H9 (cell line): ENCODE measurements at regions not wholly inside any gene's neighbourhood (a gene's known extent, or its start where the extent isn't known, plus 50 kb on each side); places are given as distances from the start of the nearest gene placed in this dataset.
A peak's percentile ranks its signal among the peaks of the same experiment; 100 is the strongest.

Experiments used
- DNase-seq: peaks from one replicate; pipeline ENCODE4 v3.0.0-alpha.2; 2017
- H2AFZ ChIP-seq: one replicate; pipeline ENCODE4 v1.6.1; 2013; ENCODE audit warnings: mild to moderate bottlenecking, low read length, control low read depth, moderate library complexity
- H2AK5ac ChIP-seq: 2 replicates; pipeline ENCODE4 v1.6.1; 2013; ENCODE audit warnings: low read length, control low read depth, mixed read lengths; ENCODE audit not compliant: insufficient read length
- H2BK120ac ChIP-seq: one replicate; pipeline ENCODE4 v1.6.1; 2013; ENCODE audit warnings: low read depth, mild to moderate bottlenecking, low read length, control low read depth, inconsistent platforms; ENCODE audit not compliant: poor library complexity, severe bottlenecking
- H2BK12ac ChIP-seq: 2 replicates; pipeline ENCODE4 v1.6.1; 2013; ENCODE audit warnings: low read length, control low read depth, mixed read lengths, low read depth; ENCODE audit not compliant: insufficient read length
- H2BK15ac ChIP-seq: 2 replicates; pipeline ENCODE4 v1.6.1; 2013; ENCODE audit warnings: low read depth, low read length, control low read depth
- H2BK20ac ChIP-seq: one replicate; pipeline ENCODE4 v1.6.1; 2013; ENCODE audit warnings: low read depth, mild to moderate bottlenecking, low read length, control low read depth, inconsistent platforms; ENCODE audit not compliant: poor library complexity, severe bottlenecking
- H2BK5ac ChIP-seq: 2 replicates; pipeline ENCODE4 v1.6.1; 2013; ENCODE audit warnings: low read length, control low read depth, mixed read lengths; ENCODE audit not compliant: insufficient read length
- H3K14ac ChIP-seq: 2 replicates; pipeline ENCODE4 v1.6.1; 2013; ENCODE audit warnings: low read length, control low read depth; ENCODE audit not compliant: insufficient read depth
- H3K18ac ChIP-seq: 2 replicates; pipeline ENCODE4 v1.6.1; 2013; ENCODE audit warnings: low read depth, mild to moderate bottlenecking, mixed read lengths, low read length, control low read depth; ENCODE audit not compliant: insufficient read length
- H3K23ac ChIP-seq: 2 replicates; pipeline ENCODE4 v1.6.1; 2013; ENCODE audit warnings: low read length, control low read depth, mixed read lengths, low read depth; ENCODE audit not compliant: insufficient read length
- H3K23me2 ChIP-seq: 2 replicates; pipeline ENCODE4 v1.6.1; 2013; ENCODE audit warnings: low read depth, mild to moderate bottlenecking, mixed read lengths, low read length, control low read depth; ENCODE audit not compliant: insufficient read length, poor library complexity, severe bottlenecking
- H3K27ac ChIP-seq: 2 replicates; pipeline ENCODE4 v1.5.1; 2013; ENCODE audit warnings: low read length, control low read depth, mixed read lengths, low read depth; ENCODE audit not compliant: insufficient read length
- H3K27me3 ChIP-seq: 2 replicates; pipeline ENCODE4 v1.6.1; 2013; ENCODE audit warnings: low read length, control low read depth, inconsistent platforms; ENCODE audit not compliant: insufficient read depth
- H3K4ac ChIP-seq: 2 replicates; pipeline ENCODE4 v1.6.1; 2013; ENCODE audit warnings: low read depth, mild to moderate bottlenecking, control low read depth, inconsistent platforms, low read length, moderate library complexity
- H3K4me1 ChIP-seq: 2 replicates; pipeline ENCODE4 v1.6.1; 2013; ENCODE audit warnings: low read length, control low read depth, inconsistent platforms; ENCODE audit not compliant: insufficient read depth
- H3K4me2 ChIP-seq: 2 replicates; pipeline ENCODE4 v1.6.1; 2013; ENCODE audit warnings: low read length, control low read depth, mixed read lengths; ENCODE audit not compliant: insufficient read length, insufficient read depth
- H3K56ac ChIP-seq: 2 replicates; pipeline ENCODE4 v1.6.1; 2013; ENCODE audit warnings: low read depth, mild to moderate bottlenecking, mixed read lengths, low read length, control low read depth; ENCODE audit not compliant: insufficient read length
- H3K79me1 ChIP-seq: 2 replicates; pipeline ENCODE4 v1.6.1; 2013; ENCODE audit warnings: low read depth, mild to moderate bottlenecking, moderate library complexity, low read length, control low read depth, inconsistent platforms; ENCODE audit not compliant: insufficient read depth, poor library complexity, severe bottlenecking
- H3K79me2 ChIP-seq: 2 replicates; pipeline ENCODE4 v1.6.1; 2013; ENCODE audit warnings: low read length, control low read depth, inconsistent platforms; ENCODE audit not compliant: insufficient read depth
- H3K9ac ChIP-seq: 2 replicates; pipeline ENCODE4 v1.6.1; 2013; ENCODE audit warnings: low read length, control low read depth, mixed read lengths; ENCODE audit not compliant: insufficient read length; ENCODE audit errors: extremely low read depth
- H3K9me3 ChIP-seq: one replicate; pipeline ENCODE4 v1.6.1; 2013; ENCODE audit warnings: low read depth, low read length, inconsistent platforms; ENCODE audit not compliant: control insufficient read depth
- H3T11ph ChIP-seq: one replicate; pipeline ENCODE4 v1.6.1; 2013; ENCODE audit warnings: mild to moderate bottlenecking, low read length, control low read depth, inconsistent platforms
- H4K20me1 ChIP-seq: one replicate; pipeline ENCODE4 v1.6.1; 2013; ENCODE audit not compliant: control insufficient read depth, insufficient read length, insufficient read depth
- H4K5ac ChIP-seq: 2 replicates; pipeline ENCODE4 v1.6.1; 2013; ENCODE audit warnings: low read depth, mild to moderate bottlenecking, mixed read lengths, low read length, control low read depth; ENCODE audit not compliant: insufficient read length
- H4K8ac ChIP-seq: replicated peaks from 2 replicates; pipeline ENCODE4 v1.6.1; 2013; ENCODE audit warnings: low read length, control low read depth, mixed read lengths, low read depth; ENCODE audit not compliant: insufficient read length
- H4K91ac ChIP-seq: 2 replicates; pipeline ENCODE4 v1.6.1; 2013; ENCODE audit warnings: low read depth, mild to moderate bottlenecking, moderate library complexity, mixed read lengths, low read length, control low read depth; ENCODE audit not compliant: insufficient read length
- H3K27ac Mint-ChIP-seq, 3 experiments: 2 replicates in 2 of 3; 3 replicates in 1 of 3; pipeline ENCODE4 v1.8.0; 2020 to 2021; ENCODE audit warnings: mixed read lengths in 3 of 3, mild to moderate bottlenecking in 1 of 3, moderate library complexity in 1 of 3
- H3K27me3 Mint-ChIP-seq: 2 replicates; pipeline ENCODE4 v1.8.0; 2021; ENCODE audit warnings: low read depth, mild to moderate bottlenecking, moderate library complexity, mixed read lengths
- H3K36me3 Mint-ChIP-seq, 3 experiments: 2 replicates in 2 of 3; 3 replicates in 1 of 3; pipeline ENCODE4 v1.8.0; 2020 to 2021; ENCODE audit warnings: low read depth in 3 of 3, mixed read lengths in 3 of 3; ENCODE audit not compliant: insufficient read depth in 1 of 3
- H3K4me1 Mint-ChIP-seq, 2 experiments: 2 replicates each; pipeline ENCODE4 v1.8.0; 2020; ENCODE audit warnings: mixed read lengths in 2 of 2
- H3K4me3 Mint-ChIP-seq, 2 experiments: 2 replicates in 1 of 2; 3 replicates in 1 of 2; pipeline ENCODE4 v1.8.0; 2020 to 2021; ENCODE audit warnings: mild to moderate bottlenecking in 2 of 2, mixed read lengths in 2 of 2, moderate library complexity in 1 of 2
- H3K9me3 Mint-ChIP-seq, 2 experiments: 2 replicates in 1 of 2; 3 replicates in 1 of 2; pipeline ENCODE4 v1.8.0; 2020; ENCODE audit warnings: mild to moderate bottlenecking in 2 of 2, mixed read lengths in 2 of 2, moderate library complexity in 1 of 2
- WGBS: extraction: QIAGEN DNeasy Blood & Tissue Kit; methylation state at CpG from one replicate; pipeline ENCODE4 v1.1.7; 2013; ENCODE audit warnings: missing lambda C conversion rate, low lambda C conversion rate, mixed read lengths; ENCODE audit not compliant: insufficient read length; ENCODE audit errors: extremely low coverage; 5-methylcytosine and 5-hydroxymethylcytosine counted together
- TF ChIP-seq, protein P1 (sequence below): fragments of 200-600 bp; sonication (generic); conservative IDR thresholded peaks from 3 replicates; pipeline ENCODE4 v1.8.0; 2021; ENCODE audit warnings: antibody characterized with exemption, mild to moderate bottlenecking

DNA sequence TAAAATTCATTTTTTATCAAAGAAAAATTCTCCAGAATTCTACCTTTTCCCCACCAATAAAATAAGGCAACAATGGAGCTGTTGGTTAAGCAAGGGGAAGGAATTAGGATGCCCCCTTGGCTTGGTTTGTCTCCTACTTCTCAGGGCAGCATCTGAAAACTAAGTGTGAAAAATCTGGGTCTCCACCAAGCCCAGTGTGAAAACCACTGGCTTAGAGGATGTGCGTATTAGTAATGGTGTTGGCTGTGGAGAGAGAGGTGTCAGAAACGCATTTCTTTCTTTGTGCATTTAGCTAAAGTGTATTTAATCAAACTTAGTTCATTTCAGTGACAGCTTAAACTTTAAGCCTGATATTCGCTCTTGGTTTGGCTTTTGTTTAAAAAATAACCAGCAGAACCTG, 662.7 kb downstream of the MCTP2 start:
- Histone ChIP-seq H3K27ac (no peak overlapping the region), H3K4me2 (no peak overlapping the region), H3K27me3 (no peaks in the 10 kb centered on the region), H3K23ac (no peak overlapping the region), H3K4me1 (no peaks in the 10 kb centered on the region), H4K20me1 (no peaks in the 10 kb centered on the region), H3K79me1 (no peaks in the 10 kb centered on the region), H4K8ac (no peak overlapping the region), H3K18ac (no peak overlapping the region), H3K23me2 (no peaks in the 10 kb centered on the region), H2AFZ (no peak overlapping the region), H3K14ac (no peak overlapping the region), H2BK15ac (no peak overlapping the region), H2BK120ac (no peak overlapping the region), H4K5ac (no peak overlapping the region), H3K9ac (no peak overlapping the region), H2AK5ac (no peak overlapping the region), H2BK20ac (no peak overlapping the region), H2BK5ac (no peak overlapping the region), H2BK12ac (no peak overlapping the region), H3K56ac (no peak overlapping the region), H4K91ac (no peak overlapping the region), H3K4ac (no peak overlapping the region), H3T11ph (peak overlapping the region; percentile 6), H3K9me3 (no peaks in the 10 kb centered on the region), H3K79me2 (no peaks in the 10 kb centered on the region)
- H3K27ac Mint-ChIP-seq, result peak overlapping the region in 1 of 3 experiments; percentile 47; a peak in 1 of 7 replicates
- no peaks in the 10 kb centered on the region for H3K4me1 Mint-ChIP-seq
- peaks cover 0 to 6% of the 10 kb centered on the region in 2 experiments; a peak in 3 of 5 replicates for H3K9me3 Mint-ChIP-seq
- DNase-seq, result no peak
- no CpG with 5 or more reads among the region's 3 CpGs for WGBS
- TF ChIP-seq, protein P1, sequence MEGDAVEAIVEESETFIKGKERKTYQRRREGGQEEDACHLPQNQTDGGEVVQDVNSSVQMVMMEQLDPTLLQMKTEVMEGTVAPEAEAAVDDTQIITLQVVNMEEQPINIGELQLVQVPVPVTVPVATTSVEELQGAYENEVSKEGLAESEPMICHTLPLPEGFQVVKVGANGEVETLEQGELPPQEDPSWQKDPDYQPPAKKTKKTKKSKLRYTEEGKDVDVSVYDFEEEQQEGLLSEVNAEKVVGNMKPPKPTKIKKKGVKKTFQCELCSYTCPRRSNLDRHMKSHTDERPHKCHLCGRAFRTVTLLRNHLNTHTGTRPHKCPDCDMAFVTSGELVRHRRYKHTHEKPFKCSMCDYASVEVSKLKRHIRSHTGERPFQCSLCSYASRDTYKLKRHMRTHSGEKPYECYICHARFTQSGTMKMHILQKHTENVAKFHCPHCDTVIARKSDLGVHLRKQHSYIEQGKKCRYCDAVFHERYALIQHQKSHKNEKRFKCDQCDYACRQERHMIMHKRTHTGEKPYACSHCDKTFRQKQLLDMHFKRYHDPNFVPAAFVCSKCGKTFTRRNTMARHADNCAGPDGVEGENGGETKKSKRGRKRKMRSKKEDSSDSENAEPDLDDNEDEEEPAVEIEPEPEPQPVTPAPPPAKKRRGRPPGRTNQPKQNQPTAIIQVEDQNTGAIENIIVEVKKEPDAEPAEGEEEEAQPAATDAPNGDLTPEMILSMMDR, result no peak
- no peaks in the 10 kb centered on the region for H3K27me3 Mint-ChIP-seq
- peaks cover 0 to 7% (median 0%) of the 10 kb centered on the region in 3 experiments; a peak in 2 of 7 replicates for H3K36me3 Mint-ChIP-seq
- no peak overlapping the region for H3K4me3 Mint-ChIP-seq
